ENCODE measurements at regions not wholly inside any gene's neighbourhood (a gene's known extent, or its start where the extent isn't known, plus 50 kb on each side); places are given as distances from the start of the nearest gene placed in this dataset.
"Not testable (repeated sequence)": the region's sequence is repeated elsewhere in the genome, so short reads cannot be mapped to it uniquely, and the experiment has no call there.

DNA sequence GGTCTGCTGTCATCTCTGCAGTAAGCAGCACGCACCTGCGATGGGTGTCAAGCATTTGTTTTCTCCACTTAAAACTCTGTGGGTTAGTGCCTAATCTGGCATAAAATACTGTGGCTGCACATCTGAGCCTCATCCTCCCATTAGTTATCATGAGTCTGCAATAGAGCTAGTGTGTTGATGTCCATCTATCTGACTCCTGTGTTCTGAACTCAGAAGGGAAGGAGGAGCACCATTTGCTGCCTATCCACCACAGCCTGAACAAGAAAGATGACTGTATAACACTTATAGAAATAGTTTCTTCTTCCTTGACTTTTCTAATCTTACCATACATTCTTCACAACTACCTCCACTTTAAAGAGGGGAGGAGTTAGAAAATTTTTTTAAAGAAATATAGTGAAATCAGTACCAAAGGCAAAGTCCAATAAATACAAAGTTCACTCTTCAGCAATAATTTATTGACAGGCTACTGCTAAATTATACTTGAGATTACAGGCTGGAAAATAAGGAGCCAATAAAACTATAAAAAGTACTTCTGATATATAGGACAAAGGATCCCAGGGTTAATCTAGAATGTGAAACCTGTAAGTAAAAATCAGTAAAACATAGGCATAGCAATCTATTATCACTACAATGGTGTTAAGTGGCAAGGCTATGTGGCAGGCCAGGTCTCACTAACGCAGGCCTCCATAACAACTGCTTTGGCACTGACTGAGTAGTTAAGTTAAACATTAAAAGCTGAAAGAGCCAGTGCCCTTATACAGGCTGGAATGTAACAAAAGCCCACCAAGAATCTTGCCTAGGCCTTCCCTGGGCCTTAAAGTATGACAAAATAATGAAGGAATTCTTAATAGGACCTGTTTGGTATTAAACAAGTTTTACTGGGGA is 70.2 kb downstream of the LGALS9C start:
- not testable (repeated sequence) for DNase-seq (ENCODE audit: insufficient read length, low spot score)
- FAIRE-seq = peak; percentile 28

DNA sequence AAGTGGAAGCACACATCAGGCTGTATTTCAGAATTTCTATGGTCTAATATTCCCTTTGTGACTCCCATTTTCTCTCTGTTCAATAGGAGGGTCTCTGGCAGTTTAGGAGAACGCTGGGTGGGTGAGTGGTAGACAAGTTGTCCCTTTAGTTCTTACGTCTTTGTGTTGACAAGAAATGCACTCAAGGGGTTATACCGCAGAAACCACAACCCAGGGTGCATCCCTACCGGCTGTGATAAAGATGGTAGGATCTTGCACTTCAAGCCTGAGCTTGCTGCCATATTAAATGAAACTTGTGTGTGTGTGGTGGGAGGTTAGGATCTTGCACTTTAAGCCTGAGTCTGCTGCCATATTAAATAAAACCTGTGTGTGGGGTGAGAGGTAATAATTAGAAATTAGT is 80.5 kb downstream of the LGALS9C start:
- FAIRE-seq; DNase-seq (ENCODE audit: insufficient read length, low spot score): not testable (repeated sequence)

- DNase-seq (ENCODE audit: insufficient read length, low spot score); FAIRE-seq: not testable (repeated sequence)
Measured at GRCh38 chr17:18563381-18564098, 80.7 kb downstream of the TBC1D28 start.

GRCh38 chr17:18564099-18564448 is 80.1 kb downstream of the TBC1D28 start:
- FAIRE-seq = peak; percentile 26
- DNase-seq (ENCODE audit: insufficient read length, low spot score) = not testable (repeated sequence)

- not testable (repeated sequence) for FAIRE-seq; DNase-seq (ENCODE audit: insufficient read length, low spot score)
Measured at GRCh38 chr17:18568108-18568995, 75.8 kb downstream of the TBC1D28 start.

GRCh38 chr17:18569489-18569913 is 74.7 kb downstream of the TBC1D28 start:
- peak; percentile 96 for FAIRE-seq
- DNase-seq (ENCODE audit: insufficient read length, low spot score) = not testable (repeated sequence)

DNA sequence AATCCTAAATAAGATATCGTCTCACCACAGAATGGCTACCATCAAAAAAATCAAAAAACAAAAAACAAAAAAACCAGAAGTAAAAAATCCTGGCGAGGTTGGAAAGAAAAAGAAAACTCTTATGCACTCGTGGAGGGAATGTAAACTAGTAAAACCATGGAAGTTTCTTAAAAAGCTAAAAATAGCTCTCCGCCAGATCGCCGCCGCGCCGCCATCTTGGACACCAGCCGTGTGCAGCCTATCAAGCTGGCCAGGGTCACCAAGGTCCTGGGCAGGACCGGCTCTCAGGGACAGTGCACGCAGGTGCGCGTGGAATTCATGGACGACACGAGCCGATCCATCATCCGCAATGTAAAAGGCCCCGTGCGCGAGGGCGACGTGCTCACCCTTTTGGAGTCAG is 71.7 kb downstream of the TBC1D28 start:
- not testable (repeated sequence) for FAIRE-seq; DNase-seq (ENCODE audit: insufficient read length, low spot score)

- not testable (repeated sequence) for DNase-seq (ENCODE audit: insufficient read length, low spot score); FAIRE-seq
Measured at GRCh38 chr17:18574137-18574536, 70.1 kb downstream of the TBC1D28 start.
